GM12878 (cell line): ENCODE measurements at regions not wholly inside any gene's neighbourhood (a gene's known extent, or its start where the extent isn't known, plus 50 kb on each side); places are given as distances from the start of the nearest gene placed in this dataset.

Experiments
- ATAC-seq: fragments of 200-7000 bp; cut with Tn5 transposase; 3 replicates; pipeline ENCODE4 v1.9.1; 2020; ENCODE audit warnings: mild to moderate bottlenecking, moderate library complexity
- BruUV-seq: library from RNA; stranded (reverse); fragments of 400-500 nt; replicated peaks from 2 replicates; lab custom pipeline; 2021; lab: Mats Ljungman, UMichigan
- CTCF ChIA-PET: fragments of 300-600 bp; sonication (Branson Sonifier 250); formaldehyde crosslinking; extraction: SDS; loops from one replicate; lab custom pipeline; 2021; ENCODE audit warnings: inconsistent platforms; lab: Yijun Ruan, JAX
- POLR2A ChIA-PET: fragments of 350-600 bp; formaldehyde crosslinking; extraction: SDS; loops from one replicate; lab custom pipeline; 2021; ENCODE audit warnings: inconsistent platforms; lab: Charles Lee
- RAD21 ChIA-PET: fragments of 300-600 bp; sonication (Branson Sonifier 250); formaldehyde crosslinking; loops from one replicate; lab custom pipeline; 2023; ENCODE audit warnings: antibody characterized with exemption; ENCODE audit not compliant: unreplicated experiment; lab: Charles Lee
- SMC1A ChIA-PET: fragments of 300-600 bp; sonication (Branson Sonifier 250); formaldehyde crosslinking; loops from one replicate; lab custom pipeline; 2023; ENCODE audit not compliant: unreplicated experiment, uncharacterized antibody; lab: Charles Lee
- DNase-seq: peaks from one replicate; pipeline ENCODE4 v3.0.0-alpha.2; 2011; ENCODE audit warnings: low read depth, low spot score
- FAIRE-seq: peaks from 3 replicates; lab custom pipeline; 2011; peaks lifted over from hg19 to GRCh38; lab: Jason Lieb, UNC
- H2AFZ ChIP-seq: 2 replicates; pipeline ENCODE4 v1.6.0; 2011; ENCODE audit warnings: low read depth, low read length, control low read depth; ENCODE audit not compliant: control insufficient read depth
- H3K27ac ChIP-seq: 2 replicates; pipeline ENCODE4 v1.5.1; 2011; ENCODE audit warnings: control low read depth; ENCODE audit not compliant: control insufficient read depth, insufficient read depth
- H3K27me3 ChIP-seq, 2 experiments: replicated peaks in 1 of 2; 2 replicates each; pipeline versions ENCODE4 v1.6.0 to v1.6.1; 2011; ENCODE audit warnings: low read length in 1 of 2; ENCODE audit not compliant: control insufficient read depth in 2 of 2, insufficient read depth in 2 of 2
- H3K36me3 ChIP-seq, 2 experiments: 2 replicates each; pipeline ENCODE4 v1.5.1; 2011; ENCODE audit warnings: low read length in 1 of 2; ENCODE audit not compliant: control insufficient read depth in 2 of 2, insufficient read depth in 2 of 2
- H3K4me1 ChIP-seq: 2 replicates; pipeline ENCODE4 v1.6.1; 2011; ENCODE audit warnings: mild to moderate bottlenecking, low read length, moderate library complexity, mixed read lengths; ENCODE audit not compliant: control insufficient read depth, insufficient read depth
- H3K4me2 ChIP-seq: 2 replicates; pipeline ENCODE4 v1.6.0; 2011; ENCODE audit warnings: control low read depth; ENCODE audit not compliant: control insufficient read depth, insufficient read depth
- H3K4me3 ChIP-seq: fragments of 200-600 bp; sonication (generic); 2 replicates; pipeline ENCODE4 v1.5.1; 2016
- H3K79me2 ChIP-seq: 2 replicates; pipeline ENCODE4 v1.6.0; 2011; ENCODE audit warnings: low read length; ENCODE audit not compliant: control insufficient read depth, insufficient read depth
- H3K9ac ChIP-seq: 2 replicates; pipeline ENCODE4 v1.8.0; 2011; ENCODE audit warnings: low read length, control low read depth, mixed read lengths; ENCODE audit not compliant: control insufficient read depth, insufficient read depth
- H3K9me3 ChIP-seq: replicated peaks from 3 replicates; pipeline ENCODE4 v1.5.1; 2011; ENCODE audit warnings: mild to moderate bottlenecking, low read length; ENCODE audit not compliant: control insufficient read depth, insufficient read depth
- H4K20me1 ChIP-seq: 2 replicates; pipeline ENCODE4 v1.6.0; 2011; ENCODE audit not compliant: control insufficient read depth, insufficient read depth
- CHD4 ChIP-seq: fragments of 200-600 bp; sonication (generic); IDR thresholded peaks from 2 replicates; pipeline ENCODE4 v1.6.1; 2016; ENCODE audit warnings: mild to moderate bottlenecking
- CREB1 ChIP-seq: IDR thresholded peaks from 2 replicates; pipeline ENCODE4 v1.6.1; 2012; ENCODE audit warnings: low read depth, mild to moderate bottlenecking, inconsistent platforms
- HDAC2 ChIP-seq: fragments of 200-600 bp; sonication (generic); IDR thresholded peaks from 2 replicates; pipeline ENCODE4 v1.6.1; 2017
- KAT2A ChIP-seq: conservative IDR thresholded peaks from 2 replicates; pipeline ENCODE4 v1.6.1; 2011; ENCODE audit warnings: low read depth, low read length; ENCODE audit not compliant: control insufficient read depth
- NR2F1 ChIP-seq: fragments of 450-650 bp; conservative IDR thresholded peaks from 2 replicates; pipeline ENCODE4 v1.6.1; 2017; ENCODE audit warnings: mild to moderate bottlenecking
- PBX3 ChIP-seq: IDR thresholded peaks from 2 replicates; pipeline ENCODE4 v1.6.1; 2011; ENCODE audit warnings: mild to moderate bottlenecking, low read depth, low read length, moderate library complexity; ENCODE audit not compliant: insufficient replicate concordance
- RELA ChIP-seq: fragments of 450-650 bp; IDR thresholded peaks from 2 replicates; pipeline ENCODE4 v1.8.0; 2014; ENCODE audit warnings: borderline replicate concordance; ENCODE audit not compliant: partially characterized antibody
- RUNX3 ChIP-seq: IDR thresholded peaks from 2 replicates; pipeline ENCODE4 v1.6.1; 2012; ENCODE audit warnings: low read length, inconsistent platforms
- WRNIP1 ChIP-seq: IDR thresholded peaks from 2 replicates; pipeline ENCODE4 v1.6.1; 2011; ENCODE audit warnings: low read depth, low read length, improper control_type of control experiment, borderline replicate concordance
- YY1 ChIP-seq: IDR thresholded peaks from 2 replicates; pipeline ENCODE4 v1.6.1; 2011; ENCODE audit warnings: low read depth, mild to moderate bottlenecking, low read length
- WGBS: methylation state at CpG from one replicate; pipeline ENCODE4 v1.1.6; 2016; ENCODE audit warnings: low lambda C conversion rate; ENCODE audit not compliant: insufficient replicate concordance, insufficient coverage; ENCODE audit errors: missing lambda C conversion rate; 5-methylcytosine and 5-hydroxymethylcytosine counted together
- in situ Hi-C: fragments of 300-500 bp; cut with MboI; formaldehyde crosslinking; loops from 9 replicates; pipeline ENCODE4 v1.14.3; 2018; ENCODE audit warnings: mixed read lengths
- intact Hi-C: fragments of 100-400 bp; cut with micrococcal nuclease; formaldehyde crosslinking; loops from one replicate; pipeline ENCODE4 v1.14.2; 2022; ENCODE audit not compliant: unreplicated experiment

GRCh38 chr18:67951137-67951536 is 434.6 kb upstream of the DSEL start:
- WGBS = 33% methylated on average over 7 of the region's 7 CpGs
- in situ Hi-C loops = no loop called here
- H3K9ac ChIP-seq = no peak overlapping the region
- H3K4me3 ChIP-seq = no peak overlapping the region
- DNase-seq (no peak), FAIRE-seq (no peak), ATAC-seq (no peak)
- no peaks in the 10 kb centered on the region for H4K20me1 ChIP-seq
- TF ChIP-seq PBX3 = no peak
- RAD21 ChIA-PET = no interaction called here
- SMC1A ChIA-PET = no interaction called here
- H3K4me2 ChIP-seq = no peak overlapping the region
- no peak overlapping the region for H3K27ac ChIP-seq
- no peak overlapping the region for H2AFZ ChIP-seq
- intact Hi-C loops = no loop called here
- no peaks in the 10 kb centered on the region for H3K27me3 ChIP-seq
- CTCF ChIA-PET = no interaction called here
- POLR2A ChIA-PET = no interaction called here
- no peaks in the 10 kb centered on the region for H3K9me3 ChIP-seq
- no TSS peak for BruUV-seq
- no peaks in the 10 kb centered on the region for H3K4me1 ChIP-seq
- H3K36me3 ChIP-seq = no peaks in the 10 kb centered on the region
- no peaks in the 10 kb centered on the region for H3K79me2 ChIP-seq

GRCh38 chr18:67938660-67939059 is 422.1 kb upstream of the DSEL start:
- Histone ChIP-seq H3K9me3 (no peaks in the 10 kb centered on the region), H4K20me1 (no peaks in the 10 kb centered on the region), H3K27ac (no peak overlapping the region), H3K9ac (no peak overlapping the region), H3K4me3 (no peak overlapping the region), H3K27me3 (no peaks in the 10 kb centered on the region), H2AFZ (no peak overlapping the region), H3K4me1 (no peaks in the 10 kb centered on the region), H3K4me2 (no peak overlapping the region), H3K79me2 (no peaks in the 10 kb centered on the region)
- no peak for ATAC-seq
- no peak for DNase-seq
- BruUV-seq = no TSS peak
- WGBS = 35% methylated on average over 3 of the region's 3 CpGs
- CTCF ChIA-PET = no interaction called here
- intact Hi-C loops = no loop called here
- POLR2A ChIA-PET = no interaction called here
- in situ Hi-C loops = no loop called here
- RAD21 ChIA-PET = no interaction called here
- no peak for FAIRE-seq
- TF ChIP-seq HDAC2 (no peak), KAT2A (no peak), RELA (no peak), CHD4 (no peak), YY1 (no peak), CREB1 (no peak), NR2F1 (no peak), RUNX3 (no peak), WRNIP1 (no peak)
- TF ChIP-seq, all 136 proteins: peak for 0
- no peaks in the 10 kb centered on the region for H3K36me3 ChIP-seq
- SMC1A ChIA-PET = no interaction called here
